HG03439 (cell line): ENCODE measurements at regions not wholly inside any gene's neighbourhood (a gene's known extent, or its start where the extent isn't known, plus 50 kb on each side); places are given as distances from the start of the nearest gene placed in this dataset.

ENCODE experiments used
- ATAC-seq: cut with Tn5 transposase; IDR thresholded peaks from one replicate; pipeline ENCODE4 v1.9.1; 2021; ENCODE audit warnings: mild to moderate bottlenecking, moderate library complexity; ENCODE audit not compliant: unreplicated experiment

GRCh38 chr7:118671149-118671548, 446.6 kb downstream of the ANKRD7 start:
- no peak for ATAC-seq

GRCh38 chr7:118684796-118685195, 460.3 kb downstream of the ANKRD7 start:
- ATAC-seq: no peak

- ATAC-seq: no peak
Observed at GRCh38 chr7:118689403-118689802, 464.9 kb downstream of the ANKRD7 start.

- no peak for ATAC-seq
Observed at GRCh38 chr7:118696879-118697278, 472.4 kb downstream of the ANKRD7 start.

GRCh38 chr7:118699222-118699621, 474.7 kb downstream of the ANKRD7 start:
- no peak for ATAC-seq

GRCh38 chr7:118708741-118709140, 484.2 kb downstream of the ANKRD7 start:
- no peak for ATAC-seq

GRCh38 chr7:118711688-118712087, 487.2 kb downstream of the ANKRD7 start:
- ATAC-seq: no peak

GRCh38 chr7:118713039-118713438, 488.5 kb downstream of the ANKRD7 start:
- no peak for ATAC-seq

- no peak for ATAC-seq
Observed at GRCh38 chr7:118720632-118721031, 496.1 kb downstream of the ANKRD7 start.

- ATAC-seq: no peak
Observed at GRCh38 chr7:118731854-118732253, 507.4 kb downstream of the ANKRD7 start.

- no peak for ATAC-seq
Observed at GRCh38 chr7:118734541-118734940, 510.0 kb downstream of the ANKRD7 start.

GRCh38 chr7:118735441-118735840, 510.9 kb downstream of the ANKRD7 start:
- ATAC-seq: no peak

- ATAC-seq: no peak
Observed at GRCh38 chr7:118737935-118738334, 513.4 kb downstream of the ANKRD7 start.

GRCh38 chr7:118745927-118746326, 521.4 kb downstream of the ANKRD7 start:
- ATAC-seq: no peak

GRCh38 chr7:118747473-118747872, 523.0 kb downstream of the ANKRD7 start:
- ATAC-seq: no peak

- ATAC-seq: no peak
Observed at GRCh38 chr7:118753479-118753878, 529.0 kb downstream of the ANKRD7 start.

GRCh38 chr7:118754608-118755007, 530.1 kb downstream of the ANKRD7 start:
- no peak for ATAC-seq

- ATAC-seq: no peak
Observed at GRCh38 chr7:118755067-118755625, 530.6 kb downstream of the ANKRD7 start.

- no peak for ATAC-seq
Observed at GRCh38 chr7:118757066-118757465, 532.6 kb downstream of the ANKRD7 start.

- no peak for ATAC-seq
Observed at GRCh38 chr7:118758582-118758981, 534.1 kb downstream of the ANKRD7 start.

GRCh38 chr7:118759921-118760320, 535.4 kb downstream of the ANKRD7 start:
- no peak for ATAC-seq

- ATAC-seq: no peak
Observed at GRCh38 chr7:118762451-118762850, 537.9 kb downstream of the ANKRD7 start.

- no peak for ATAC-seq
Observed at GRCh38 chr7:118764221-118764620, 539.7 kb downstream of the ANKRD7 start.
